GM19324 (cell line): ENCODE measurements at regions not wholly inside any gene's neighbourhood (a gene's known extent, or its start where the extent isn't known, plus 50 kb on each side); places are given as distances from the start of the nearest gene placed in this dataset.
"Not testable (repeated sequence)": the region's sequence is repeated elsewhere in the genome, so short reads cannot be mapped to it uniquely, and the experiment has no call there.

Experiments
- ATAC-seq: cut with Tn5 transposase; IDR thresholded peaks from one replicate; pipeline ENCODE4 v1.9.1; 2021; ENCODE audit warnings: mild to moderate bottlenecking, moderate library complexity; ENCODE audit not compliant: unreplicated experiment, low FRiP score

DNA sequence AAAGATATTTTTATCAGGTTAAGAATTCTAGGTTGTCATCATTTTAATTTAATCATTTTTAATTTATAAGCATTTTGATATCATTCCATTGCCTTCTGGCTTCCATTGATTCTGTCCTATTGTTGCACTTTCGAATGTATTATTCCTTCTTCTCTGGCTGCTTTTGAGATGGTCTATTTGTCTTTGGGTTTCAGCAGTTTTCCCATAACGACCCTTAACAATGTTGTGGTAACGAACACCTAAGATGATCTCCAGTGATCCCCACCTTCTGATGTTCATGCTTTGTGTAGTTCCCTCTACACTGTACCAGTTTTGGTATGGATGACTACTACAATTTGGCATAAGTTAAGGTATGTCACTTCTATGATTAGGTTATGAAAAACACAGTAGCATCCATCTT lies 59.9 kb downstream of the MINAR1 start:
- no peak for ATAC-seq

DNA sequence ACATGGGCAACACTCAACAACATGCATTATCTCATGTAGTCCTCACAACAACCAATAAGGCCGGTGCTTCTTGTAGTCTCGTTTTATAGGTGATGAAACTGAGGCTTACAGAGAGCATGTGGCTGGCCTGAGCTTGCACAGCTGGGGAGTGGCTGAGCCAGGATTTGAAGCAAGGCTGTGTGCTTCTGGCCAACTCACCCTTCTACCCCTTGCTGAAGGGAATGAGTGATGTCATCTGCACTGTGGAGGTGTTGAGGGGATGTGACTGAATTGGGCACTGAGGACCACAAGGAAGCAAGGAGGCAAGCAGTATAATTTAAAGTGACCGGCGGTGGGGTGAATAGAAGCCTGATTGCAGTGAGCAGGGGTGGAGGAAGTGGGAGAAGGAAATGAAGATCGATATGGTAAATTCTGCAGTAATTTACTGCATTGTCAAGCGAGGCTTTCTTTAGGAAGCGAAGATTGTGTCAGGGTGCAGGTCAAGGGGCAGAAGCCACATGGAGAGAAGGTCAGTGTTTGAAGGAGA lies 62.3 kb downstream of the MINAR1 start:
- no peak for ATAC-seq

DNA sequence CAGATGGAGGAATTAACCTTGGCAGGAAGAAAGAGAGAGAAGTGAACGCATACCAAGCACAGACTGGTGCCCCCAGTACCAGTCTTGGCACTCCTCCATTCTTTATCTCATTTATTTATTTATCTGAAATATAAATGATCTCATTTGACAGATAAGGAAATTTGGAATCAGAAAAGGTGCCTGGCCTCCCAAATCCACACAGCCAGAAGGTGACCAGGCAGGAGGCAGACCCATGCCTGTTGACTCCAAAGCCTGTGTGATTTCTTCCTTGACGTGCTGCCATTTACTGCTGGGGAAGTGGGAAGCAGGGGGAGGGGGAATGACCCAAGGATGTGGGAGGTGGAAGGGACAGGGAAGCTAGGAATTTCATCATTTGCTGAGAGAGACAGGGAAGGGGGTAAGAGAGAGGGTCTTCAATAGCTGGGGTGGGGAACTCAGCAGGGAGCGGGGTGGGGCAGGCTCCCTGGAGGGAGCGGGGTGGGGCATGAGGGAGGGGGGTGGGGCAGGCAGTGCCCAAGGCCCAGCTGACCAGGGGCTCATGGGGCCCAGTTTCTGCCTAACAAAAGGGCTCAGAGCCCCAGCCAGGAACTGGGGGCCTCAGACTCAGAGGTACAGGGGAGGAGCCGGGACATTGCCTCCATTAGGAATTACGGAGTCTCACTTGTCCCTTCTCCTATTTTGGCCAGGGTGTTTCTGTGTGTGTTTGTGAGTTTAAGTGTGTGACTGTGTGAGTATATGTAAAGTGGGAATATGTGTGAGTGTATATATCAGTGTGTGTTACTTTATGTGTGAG lies 63.0 kb downstream of the MINAR1 start:
- ATAC-seq: no peak

DNA sequence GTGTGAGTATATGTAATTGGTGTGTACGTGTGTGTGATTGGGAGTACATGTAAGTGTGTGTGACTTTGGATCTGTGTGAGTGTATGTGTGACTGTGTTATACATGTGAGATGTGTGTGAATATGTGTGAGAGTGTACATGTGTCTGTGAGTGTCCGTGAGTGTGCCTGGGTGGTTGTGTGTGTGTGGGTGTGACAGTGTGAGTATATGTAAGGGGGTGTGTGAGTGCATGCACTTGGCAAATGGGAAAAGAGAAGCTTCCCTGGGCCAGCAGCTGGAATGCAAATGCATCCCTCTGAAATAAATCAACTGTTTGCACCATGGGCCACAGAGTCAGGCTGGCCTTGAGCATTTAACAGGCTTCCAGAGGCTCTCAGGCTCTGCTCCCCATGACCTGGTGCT lies 63.6 kb downstream of the MINAR1 start:
- ATAC-seq: no peak

DNA sequence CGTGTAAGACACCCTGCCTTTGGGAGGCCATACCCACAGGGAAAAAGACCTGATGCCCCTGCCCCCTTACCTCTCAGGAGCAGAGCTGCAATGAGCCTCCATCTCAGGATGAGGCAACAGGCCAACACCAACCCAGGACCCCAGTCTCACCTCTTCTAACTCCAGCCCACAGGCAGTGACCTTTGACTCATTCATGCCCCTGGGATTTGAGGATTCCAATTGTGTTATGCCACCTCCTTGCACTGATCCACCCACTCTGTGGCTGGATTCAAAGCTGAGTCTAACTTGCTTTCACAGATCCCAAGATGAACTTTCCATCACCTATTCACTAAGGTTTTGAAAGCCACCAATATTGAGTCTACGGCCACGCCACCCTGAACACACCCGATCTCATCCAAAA lies 64.7 kb downstream of the MINAR1 start:
- ATAC-seq: no peak

DNA sequence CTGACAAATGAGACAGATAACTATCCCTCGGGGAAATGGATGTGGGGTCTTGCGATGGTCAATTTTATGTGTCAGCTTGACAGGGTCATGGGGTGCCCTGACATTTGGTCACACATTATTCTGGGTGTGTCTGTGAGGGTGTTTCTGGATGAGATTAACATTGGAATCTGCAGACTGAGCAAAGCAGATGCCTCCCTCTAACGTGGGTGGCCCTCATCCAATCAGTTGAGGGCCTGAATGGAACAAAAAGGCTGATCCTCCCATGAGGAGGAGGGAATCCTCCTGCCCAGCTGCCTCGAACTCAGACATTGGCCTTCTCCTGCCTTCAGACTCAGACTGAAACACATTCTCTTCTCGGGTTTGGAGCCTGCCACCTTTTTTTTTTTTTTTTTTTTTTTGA lies 69.0 kb downstream of the MINAR1 start:
- ATAC-seq: no peak

DNA sequence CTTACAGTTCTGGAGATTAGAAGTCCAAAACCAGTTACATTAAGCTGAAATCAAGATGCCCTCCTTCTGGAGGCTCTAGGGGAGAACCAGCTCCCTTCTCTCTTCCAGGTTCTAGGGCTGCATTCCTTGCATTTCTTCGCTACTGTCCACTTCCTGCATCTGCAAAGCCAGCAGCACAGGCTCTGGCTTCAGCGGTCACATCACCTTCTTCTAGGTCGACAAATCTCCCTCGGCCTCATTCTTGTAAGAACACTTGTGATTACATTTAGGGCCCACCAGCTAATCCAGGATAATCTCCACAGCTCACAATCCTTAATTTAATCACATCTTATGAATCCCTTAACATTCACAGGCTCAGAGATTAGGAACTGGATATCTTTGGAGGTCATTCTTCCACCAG lies 73.8 kb downstream of the MINAR1 start:
- ATAC-seq: no peak

DNA sequence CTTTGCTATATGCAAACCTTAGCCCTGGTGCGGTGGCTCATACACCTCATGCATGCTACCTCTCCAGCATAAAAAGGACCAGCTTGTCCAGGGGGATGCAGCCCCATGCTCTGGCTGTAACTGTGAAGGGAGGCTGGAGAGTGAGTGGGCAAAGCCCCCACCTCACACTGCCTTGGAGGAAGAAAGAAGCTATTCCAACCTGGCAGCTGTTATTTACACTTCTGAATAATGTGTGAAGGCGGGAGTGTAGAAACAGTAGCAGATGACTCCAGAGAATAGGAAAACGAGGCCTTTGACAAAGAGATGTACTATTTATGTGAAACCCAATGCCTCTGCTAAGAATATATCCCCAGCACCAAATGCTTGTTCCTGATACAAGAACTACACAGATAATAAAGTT lies 80.7 kb downstream of the MINAR1 start:
- ATAC-seq: not testable (repeated sequence)

DNA sequence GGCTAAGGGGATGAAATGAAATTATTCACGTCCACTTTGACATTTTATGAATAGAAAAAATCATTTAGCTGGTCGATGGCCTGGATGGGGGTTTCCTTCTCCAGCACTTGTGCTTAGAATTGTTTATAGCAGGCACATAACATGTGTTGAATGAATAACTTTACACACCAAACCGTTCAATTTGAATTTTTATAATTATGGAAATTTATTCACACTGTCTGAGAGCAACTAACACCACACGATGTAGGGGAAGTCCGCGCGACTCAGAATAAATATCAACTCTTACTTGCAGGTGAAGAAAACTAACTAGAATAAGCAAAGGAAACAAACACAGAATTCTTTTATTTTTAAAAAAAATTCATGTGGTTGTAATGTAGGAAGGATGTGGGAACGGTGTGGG lies 81.3 kb downstream of the MINAR1 start:
- no peak for ATAC-seq

DNA sequence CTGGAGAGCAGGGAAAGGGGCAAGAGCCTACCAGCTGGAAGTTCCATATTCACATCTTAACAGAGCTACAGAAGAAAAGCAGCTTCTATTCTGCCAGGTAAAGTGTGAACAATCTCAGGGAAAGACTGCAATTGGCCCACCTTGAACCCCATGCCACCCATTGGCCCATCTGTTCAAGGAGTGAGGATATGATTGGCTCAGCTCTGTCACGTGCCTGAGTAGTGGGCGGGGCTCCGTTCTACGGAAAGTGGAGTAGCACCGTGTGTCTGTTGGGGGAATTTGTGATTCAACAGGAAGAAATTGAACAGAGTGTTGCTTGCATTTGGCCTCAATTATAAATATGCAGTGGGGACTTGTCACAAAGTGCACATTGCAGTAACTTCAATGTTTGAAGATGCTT lies 81.8 kb downstream of the MINAR1 start:
- no peak for ATAC-seq

DNA sequence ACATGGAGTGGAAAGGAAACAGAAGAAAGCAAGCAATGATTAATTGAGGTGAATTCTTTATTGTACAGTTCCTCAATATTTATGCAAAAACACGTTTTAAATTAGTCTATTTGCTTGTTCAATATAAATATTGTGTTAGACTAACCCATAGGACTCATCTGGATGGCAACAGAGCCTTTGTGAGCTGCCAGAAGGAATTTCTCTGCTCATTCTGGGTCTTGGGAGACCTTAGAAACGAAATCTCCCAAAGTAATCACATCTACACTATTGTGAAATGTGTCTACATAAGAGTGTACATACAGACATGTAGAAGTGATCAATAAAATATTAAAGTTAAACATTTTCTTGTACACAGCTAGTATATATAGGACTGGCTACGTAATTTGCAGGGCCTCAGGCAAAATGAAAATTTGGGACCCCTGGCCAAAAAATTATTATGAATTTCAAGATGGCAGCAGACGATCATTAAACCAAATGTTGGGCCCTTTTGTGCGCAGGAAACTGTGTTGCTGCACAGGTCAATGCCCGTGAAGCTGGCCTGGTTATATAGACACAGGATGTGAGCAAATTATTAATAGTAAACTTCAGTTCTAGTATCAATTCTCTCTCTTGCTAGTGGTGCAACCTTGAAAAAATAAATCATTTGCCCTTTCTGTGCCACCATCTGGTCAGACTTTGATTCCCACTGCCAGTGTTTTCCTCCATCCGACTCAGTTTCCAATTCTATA lies 83.3 kb downstream of the MINAR1 start:
- no peak for ATAC-seq

DNA sequence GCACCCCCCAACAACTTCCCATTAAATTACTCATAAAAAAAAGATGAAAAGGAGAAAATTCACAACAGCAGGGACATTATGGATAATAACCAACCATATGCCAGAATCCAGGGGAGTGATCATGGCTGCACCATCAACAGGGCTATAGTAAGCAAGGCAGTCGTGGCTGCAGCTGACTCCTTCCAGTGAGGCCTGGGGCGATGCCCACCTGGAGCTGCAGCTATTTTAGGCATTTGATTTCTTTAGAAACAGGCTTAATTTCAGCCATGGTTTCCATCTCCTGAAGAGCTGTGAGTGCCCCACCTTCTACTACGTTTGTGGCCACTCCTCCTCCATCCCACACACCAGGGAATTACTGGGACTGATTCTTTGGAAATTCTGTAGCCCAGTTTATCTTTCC lies 84.0 kb downstream of the MINAR1 start:
- ATAC-seq: no peak

DNA sequence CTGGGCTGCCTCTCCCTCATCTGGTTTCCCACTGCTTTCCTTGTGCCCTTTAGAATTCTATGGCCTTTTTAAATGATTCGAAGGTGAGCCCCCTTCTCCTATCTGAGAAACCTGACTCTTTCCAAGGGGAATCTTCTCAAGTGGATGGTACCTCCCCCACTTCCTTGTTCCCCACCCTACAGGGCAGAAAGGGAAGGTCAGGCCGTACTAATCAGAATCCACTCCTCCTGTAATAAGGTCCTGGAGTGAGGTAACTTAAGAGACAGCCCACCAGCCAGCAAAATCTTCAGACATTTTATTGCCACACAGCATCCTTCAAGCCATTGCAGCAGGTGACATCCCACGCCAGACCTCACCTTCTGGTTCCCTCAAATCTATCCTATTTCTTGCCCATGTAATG lies 84.5 kb downstream of the MINAR1 start:
- ATAC-seq: no peak

DNA sequence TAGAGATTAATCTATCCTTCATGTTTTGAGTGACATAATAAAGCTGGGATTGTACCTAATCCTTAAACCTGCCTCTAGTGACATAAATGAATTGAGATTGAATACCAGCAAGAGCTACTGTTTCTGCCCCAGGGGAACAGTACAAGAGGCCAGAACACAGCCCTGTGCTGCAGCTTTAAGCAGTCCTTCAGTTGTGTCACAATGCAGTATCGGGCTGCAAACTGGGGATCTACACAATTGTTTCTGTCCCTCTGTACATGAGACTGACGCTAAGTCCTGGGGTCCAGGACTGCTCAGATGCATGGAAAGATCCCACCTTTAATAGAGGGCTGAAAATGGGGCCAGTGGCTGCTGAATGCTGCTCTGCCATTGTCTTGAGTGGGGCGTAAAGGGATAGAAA lies 87.5 kb downstream of the MINAR1 start:
- ATAC-seq: no peak

DNA sequence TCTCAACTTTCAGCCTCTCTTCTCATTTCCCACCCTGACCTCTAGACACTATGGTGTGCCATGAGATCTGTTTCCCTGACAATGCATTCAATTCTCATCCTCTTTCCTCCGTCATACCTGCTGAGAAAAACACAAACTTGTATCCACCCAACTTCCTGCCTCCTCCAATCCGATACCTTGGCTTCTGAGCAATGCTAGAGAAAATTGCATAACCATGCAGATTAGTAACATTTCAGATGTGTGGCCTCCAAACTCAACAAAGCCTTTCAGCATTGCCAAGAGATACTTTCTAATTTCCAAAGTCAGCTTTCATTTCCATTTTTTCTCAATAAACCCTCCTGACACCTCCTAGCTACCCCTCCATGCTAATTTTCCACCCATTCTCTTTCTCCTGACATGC lies 88.5 kb downstream of the MINAR1 start:
- ATAC-seq: no peak

DNA sequence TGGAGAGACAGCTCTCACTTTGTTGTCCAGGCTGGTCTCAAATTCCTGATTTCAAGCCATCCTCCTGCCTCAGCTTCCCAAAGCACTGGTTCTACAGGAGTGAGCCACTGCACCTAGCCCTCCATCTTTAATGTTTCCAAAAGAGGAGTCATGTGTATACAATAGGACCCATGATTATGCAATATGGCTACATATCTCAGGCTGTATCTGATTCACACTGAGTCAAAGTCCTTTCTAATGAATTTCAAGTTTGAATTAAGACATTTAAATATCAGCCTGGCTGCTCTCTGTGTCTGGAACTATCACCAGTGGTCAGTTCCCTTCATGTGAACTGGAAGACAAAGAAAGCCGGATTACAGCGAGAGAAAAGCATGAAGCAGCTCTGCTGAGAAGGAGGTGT lies 90.5 kb downstream of the MINAR1 start:
- ATAC-seq: no peak

DNA sequence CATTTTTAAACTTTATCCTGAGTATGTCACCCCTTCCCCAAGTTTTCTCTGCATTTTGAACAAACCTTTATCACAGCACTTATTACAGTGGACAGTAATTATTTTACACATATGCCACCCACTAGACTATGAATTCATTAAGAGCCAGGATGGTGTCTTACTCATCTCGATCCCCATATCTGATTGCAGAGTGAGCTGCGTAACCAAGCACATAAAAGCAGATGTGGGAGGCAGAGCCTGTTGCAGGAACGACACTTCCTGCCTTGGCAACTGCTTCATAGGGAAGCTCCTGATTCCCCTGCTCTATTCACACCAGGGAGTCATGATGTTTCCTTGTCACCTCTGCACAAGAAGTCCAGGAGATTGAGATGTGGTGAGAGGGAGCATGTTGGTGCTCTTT lies 91.1 kb downstream of the MINAR1 start:
- ATAC-seq: no peak

DNA sequence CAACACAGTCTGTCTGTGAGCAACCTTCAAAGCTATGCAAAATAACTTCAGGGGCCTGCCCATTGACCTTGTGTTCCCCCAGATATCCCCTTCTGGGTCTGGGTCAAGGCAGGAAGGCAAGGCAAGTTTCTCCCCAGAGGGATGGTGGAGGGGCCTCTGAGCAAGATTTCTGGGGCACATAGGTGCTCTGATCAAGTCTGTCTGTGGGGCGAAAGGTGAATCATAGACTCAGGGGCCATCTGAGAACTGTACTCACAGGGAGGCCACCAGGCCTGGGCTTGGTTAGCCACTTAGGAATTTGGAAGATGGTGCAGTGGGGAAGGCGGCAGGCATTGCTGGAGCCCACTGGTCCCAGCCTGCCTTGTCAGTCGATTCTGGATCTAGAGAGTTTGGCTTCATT lies 92.4 kb downstream of the MINAR1 start:
- ATAC-seq: no peak

DNA sequence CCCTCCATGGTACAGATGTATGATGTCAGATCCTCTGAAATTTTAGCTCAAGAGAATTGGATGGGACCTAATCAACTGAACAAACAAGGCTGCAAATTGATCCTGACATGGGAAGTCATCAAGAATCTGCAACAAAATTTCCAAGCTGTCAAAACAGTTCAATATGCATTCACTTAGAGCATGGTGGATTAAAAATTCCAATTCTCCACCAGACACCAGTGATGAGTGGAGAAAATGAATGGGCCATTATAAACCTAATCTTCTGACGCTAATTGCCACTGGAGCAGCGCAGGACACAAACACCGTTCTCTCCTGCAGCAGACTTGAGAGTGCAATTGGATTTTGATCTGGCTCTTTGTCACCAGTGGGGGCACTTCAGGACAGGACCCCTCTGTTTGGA lies 94.2 kb downstream of the MINAR1 start:
- ATAC-seq: no peak

DNA sequence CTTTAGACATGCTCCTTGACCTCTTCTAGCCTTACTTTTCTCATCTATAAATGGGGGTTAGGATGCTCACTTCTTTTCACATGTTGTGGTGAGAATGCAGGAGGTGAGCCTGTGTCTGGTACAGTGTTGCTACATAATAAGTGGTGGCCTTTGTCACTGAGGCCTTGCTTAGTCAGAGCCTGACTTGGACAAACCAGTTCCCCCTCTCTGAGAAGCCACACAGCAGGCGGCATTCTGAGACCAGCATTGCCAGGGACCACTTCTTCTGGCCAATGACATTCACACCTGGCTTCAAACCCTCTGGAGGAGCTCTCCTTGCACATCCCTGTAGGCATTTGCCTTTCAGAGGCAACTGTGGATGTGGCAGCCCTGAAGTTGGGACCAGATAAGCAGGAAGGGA lies 95.7 kb downstream of the MINAR1 start:
- no peak for ATAC-seq

DNA sequence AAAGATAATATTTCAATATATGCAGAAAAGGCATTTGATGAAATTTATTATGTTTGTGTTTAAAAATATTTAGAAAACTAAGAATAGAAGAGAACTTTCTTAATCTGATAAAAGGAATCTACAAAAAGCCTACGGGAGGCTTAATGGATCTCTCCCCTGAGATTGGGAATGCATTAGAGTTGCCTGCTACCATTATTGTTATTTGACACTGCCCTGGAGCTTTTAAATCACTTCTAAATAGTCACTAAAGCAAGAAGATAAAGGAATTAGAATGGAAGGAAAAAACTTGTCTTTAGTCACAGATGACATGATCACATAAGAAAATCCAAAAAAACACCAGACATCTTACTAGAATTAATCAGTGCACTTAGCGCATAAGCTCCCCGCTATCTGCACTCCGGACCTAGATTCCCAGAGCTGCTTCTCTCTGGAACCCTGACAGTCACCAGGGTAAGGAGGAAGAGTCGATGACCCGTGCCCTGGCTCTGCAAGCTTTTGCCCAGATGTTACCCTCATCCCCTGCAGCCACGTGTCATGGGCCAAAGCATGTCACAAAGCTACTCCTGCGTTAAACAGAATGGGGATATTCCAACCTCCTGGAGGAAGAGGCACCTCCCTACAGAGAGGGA lies 97.1 kb downstream of the MINAR1 start:
- ATAC-seq: no peak

DNA sequence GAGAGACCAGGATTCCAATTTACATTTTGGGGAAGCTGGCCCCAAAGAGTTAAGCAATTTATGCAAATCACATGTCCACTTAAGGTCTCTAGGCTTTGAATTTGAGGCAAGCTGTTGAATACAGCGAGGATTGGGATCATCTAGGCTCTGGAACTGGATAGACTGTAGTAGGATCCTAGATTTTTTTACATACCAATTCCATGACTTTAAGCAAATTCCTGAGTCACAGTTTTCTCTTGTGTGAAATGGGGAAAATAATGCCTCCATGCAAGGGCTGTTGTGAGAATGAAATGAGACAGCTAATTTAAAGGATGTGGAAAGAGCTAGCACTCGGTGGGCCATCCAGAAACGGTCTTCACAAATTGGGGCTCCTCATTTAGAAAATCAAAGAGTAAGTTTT lies 103.4 kb downstream of the MINAR1 start:
- ATAC-seq: no peak
